ENCODE measurements at regions not wholly inside any gene's neighbourhood (a gene's known extent, or its start where the extent isn't known, plus 50 kb on each side); places are given as distances from the start of the nearest gene placed in this dataset.

DNA sequence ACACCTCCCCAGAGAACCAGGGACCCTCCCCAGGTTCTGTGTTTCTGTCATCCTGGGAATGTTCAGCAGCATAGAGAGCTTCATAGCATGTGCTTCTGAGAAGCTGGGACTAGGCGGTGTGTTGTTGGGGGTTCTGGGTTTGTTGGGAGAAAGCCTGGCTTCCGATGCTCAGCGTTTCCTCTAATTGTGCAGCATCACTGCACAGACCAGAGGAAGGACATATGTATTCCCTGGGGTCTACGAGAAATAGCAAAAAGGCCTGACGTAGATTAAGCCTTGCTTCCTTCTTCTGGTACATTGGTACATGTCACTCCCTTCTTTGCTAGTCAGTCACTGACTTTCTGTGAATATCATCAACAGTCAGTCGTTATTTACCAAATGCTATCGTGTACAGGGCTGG is 96.9 kb upstream of the SGK1 start:
- TF ChIP-seq POLR2A (IDR thresholded peaks at IDR 0.05), result no peak
- TF ChIP-seq, protein P1, sequence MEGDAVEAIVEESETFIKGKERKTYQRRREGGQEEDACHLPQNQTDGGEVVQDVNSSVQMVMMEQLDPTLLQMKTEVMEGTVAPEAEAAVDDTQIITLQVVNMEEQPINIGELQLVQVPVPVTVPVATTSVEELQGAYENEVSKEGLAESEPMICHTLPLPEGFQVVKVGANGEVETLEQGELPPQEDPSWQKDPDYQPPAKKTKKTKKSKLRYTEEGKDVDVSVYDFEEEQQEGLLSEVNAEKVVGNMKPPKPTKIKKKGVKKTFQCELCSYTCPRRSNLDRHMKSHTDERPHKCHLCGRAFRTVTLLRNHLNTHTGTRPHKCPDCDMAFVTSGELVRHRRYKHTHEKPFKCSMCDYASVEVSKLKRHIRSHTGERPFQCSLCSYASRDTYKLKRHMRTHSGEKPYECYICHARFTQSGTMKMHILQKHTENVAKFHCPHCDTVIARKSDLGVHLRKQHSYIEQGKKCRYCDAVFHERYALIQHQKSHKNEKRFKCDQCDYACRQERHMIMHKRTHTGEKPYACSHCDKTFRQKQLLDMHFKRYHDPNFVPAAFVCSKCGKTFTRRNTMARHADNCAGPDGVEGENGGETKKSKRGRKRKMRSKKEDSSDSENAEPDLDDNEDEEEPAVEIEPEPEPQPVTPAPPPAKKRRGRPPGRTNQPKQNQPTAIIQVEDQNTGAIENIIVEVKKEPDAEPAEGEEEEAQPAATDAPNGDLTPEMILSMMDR (IDR thresholded peaks at IDR 0.05), result no peak

Data from right lobe of liver (tissue), 4 donors.